ENCODE measurements at regions not wholly inside any gene's neighbourhood (a gene's known extent, or its start where the extent isn't known, plus 50 kb on each side); places are given as distances from the start of the nearest gene placed in this dataset.
"Not testable (repeated sequence)": the region's sequence is repeated elsewhere in the genome, so short reads cannot be mapped to it uniquely, and the experiment has no call there.

GRCh38 chr7:66458991-66459390 lies 169.7 kb upstream of the KCTD7 start:
- not testable (repeated sequence) for DNase-seq

DNA sequence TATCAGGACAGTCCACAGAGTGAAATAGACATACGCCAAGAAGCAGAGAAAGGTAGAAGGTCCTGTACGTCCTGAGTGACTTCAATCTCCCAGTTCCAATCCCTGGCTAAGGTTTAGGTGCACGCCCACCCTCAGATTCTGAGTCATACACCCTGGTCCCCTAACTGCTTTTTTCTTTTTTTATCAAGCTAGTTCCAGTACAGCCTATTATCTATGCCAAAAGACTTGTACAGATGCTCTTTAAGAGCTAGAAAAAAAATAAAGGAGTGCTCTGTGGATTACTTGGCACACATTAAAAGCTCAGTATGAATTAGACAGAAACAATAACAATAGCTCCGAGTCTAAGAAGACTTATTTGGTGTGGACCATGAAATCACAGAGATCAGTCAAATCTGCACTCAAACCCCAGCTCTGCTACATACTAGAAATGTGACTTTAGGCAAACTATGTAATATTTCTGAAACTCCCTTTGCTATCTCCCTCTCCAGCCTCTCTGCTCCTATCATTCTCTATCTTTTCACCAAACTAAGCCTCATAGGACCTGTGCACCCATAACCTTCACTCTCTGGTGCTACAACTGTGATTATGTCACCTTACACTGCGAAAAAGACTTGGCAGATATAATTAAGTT lies 168.8 kb upstream of the KCTD7 start:
- not testable (repeated sequence) for DNase-seq

DNA sequence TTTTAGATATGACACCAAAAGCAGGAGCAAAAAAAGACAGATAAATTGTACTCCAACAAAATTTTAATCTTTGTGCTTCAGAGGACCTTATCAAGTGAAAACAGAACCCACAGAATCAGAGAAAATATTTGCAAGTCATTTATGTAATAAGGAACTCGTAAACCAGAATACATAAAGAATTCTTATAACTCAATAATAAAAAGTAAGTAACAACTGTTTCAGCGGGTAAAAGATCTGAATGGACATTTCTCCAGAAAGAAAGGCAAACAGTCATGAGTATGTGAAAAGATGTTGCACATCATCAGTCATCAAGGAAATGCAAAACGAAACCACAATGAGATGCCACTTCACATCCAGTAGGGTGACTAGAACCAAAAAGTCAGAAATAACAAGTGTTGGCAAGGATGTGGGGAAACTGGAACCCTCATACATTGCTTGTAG lies 167.7 kb upstream of the KCTD7 start:
- DNase-seq = no peak

DNA sequence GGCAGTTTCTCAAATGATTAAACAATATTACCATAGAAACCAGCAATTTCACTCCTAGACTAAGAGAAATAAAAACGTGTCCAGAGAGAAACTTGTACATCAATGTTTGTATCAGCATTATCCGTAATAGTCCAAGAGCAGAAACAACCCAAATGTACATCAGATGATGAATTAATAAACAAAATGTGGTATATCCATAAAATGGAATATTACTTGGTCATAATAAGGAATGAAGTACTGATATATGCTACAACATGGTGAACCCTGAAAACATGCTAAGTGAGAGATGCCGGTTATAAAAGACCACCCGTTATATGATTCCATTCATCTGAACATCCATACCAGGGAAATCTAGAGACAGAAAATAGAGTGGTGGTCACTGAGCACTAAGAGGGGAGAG lies 167.3 kb upstream of the KCTD7 start:
- DNase-seq = not testable (repeated sequence)

DNA sequence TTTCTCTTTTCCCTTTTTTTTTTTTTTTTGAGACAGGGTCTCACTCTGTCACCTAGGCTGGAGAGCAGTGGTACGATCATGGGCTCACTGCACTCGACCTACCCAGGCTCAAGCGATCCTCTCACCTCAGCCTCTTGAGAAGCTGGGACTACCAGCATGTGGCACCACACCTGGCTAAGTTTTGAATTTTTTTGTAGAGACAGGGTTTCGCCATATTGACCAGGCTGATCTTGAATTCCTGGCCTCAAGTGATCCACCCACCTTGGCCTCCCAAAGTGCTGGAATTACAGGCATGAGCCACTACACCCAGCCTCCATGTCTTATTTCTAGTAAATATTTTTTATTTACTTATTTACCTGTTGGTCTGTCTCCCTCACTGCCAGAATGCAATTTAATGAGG lies 165.8 kb upstream of the KCTD7 start:
- not testable (repeated sequence) for DNase-seq

GRCh38 chr7:66464059-66464458 lies 164.6 kb upstream of the KCTD7 start:
- no peak for DNase-seq

- DNase-seq = no peak
These were observed 162.5 kb upstream of the KCTD7 start for GRCh38 chr7:66466081-66466600.

DNA sequence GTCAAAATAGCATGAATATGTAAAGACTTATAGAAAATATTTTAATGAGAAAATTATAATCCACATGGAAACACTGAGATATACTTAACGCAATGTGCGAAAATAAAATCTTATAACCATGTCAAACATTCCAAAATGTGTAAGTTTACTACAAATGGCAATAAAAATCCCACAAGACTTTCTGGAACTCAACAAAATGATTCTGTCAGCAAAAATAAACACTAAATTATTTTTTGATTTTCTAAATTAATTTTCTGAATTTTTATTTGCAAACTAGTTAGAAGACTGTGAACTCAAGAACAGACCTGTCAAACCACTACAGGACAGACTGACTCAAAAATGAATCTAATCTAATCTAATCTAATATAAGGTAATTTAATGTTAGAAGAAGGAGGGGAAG lies 160.8 kb upstream of the KCTD7 start:
- DNase-seq = no peak

DNA sequence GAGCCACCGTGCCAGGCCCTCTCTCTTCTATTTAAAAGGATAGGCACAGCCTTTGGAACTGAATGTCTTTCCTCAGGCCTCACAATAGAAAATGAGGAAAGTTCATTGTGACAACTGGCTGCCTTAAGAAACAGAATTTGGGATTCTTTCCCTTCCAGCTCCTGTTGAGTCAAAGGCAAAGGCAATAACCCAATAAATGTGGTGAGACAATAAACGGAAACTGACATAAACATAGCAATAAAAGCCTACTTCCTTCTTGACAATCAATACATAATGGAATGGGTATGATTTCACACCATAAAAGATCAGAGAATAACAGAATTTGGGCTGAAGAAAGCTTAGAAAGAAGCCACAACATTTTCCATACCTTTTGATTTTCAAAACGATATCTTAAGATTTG lies 155.6 kb upstream of the KCTD7 start:
- DNase-seq = not testable (repeated sequence)

DNA sequence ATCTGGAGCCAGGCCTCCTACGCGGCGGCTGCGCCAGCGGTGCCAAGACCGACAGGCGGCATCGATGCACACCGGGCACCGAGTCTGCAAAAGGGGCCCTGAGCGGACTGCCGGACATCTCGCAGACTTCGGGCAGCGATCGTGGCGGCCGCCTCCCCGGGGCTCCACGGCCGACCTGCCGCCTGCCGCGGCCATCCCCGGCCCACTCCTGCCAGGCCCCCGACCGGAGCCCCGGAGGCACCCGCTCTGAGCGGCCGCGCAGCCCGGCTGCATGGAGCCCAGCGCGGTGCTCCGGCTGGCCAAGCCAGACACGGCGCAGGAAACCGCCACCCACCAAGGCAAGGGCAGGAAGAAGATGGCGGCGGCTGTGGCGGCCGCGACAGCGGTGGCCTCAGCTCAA lies 154.2 kb upstream of the KCTD7 start:
- DNase-seq = no peak

DNA sequence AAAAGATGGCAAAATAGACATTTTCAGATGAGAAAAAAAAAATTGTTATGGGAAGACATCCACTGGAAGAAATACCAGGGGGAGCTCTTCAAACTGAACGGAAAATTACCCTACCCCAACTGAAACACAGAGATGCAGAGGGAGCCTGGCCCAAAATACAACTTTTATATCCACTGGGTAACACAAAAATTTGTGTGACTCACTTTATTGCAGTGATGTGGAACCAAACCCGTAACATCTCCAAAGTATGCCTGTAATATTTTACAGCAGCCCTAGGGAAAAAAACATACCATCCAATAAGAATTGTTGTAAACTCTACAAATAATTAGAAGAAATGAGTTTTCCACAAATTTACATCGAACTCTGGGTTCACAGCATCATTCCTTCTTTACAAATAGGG lies 152.6 kb upstream of the KCTD7 start:
- DNase-seq = not testable (repeated sequence)

GRCh38 chr7:66477822-66478397 lies 150.8 kb upstream of the KCTD7 start:
- not testable (repeated sequence) for DNase-seq

DNA sequence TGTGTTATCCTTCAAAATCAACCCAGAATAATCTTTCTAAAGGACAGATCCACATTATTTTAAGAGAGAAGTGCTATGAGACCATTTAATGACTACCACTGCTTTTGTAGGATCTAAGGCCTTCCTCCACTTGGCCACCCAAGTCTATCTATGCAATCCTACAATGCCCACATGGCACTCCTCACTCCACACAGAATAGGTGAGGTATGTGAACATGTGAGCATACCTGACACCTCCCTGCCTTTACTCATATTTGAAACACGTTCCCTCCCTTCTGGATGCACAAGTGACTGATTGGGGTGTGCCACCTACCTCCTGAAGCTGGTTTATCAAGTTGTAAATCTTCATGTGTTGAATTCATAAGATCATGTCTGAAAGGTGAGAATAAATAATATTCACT lies 147.5 kb upstream of the KCTD7 start:
- DNase-seq = not testable (repeated sequence)

DNA sequence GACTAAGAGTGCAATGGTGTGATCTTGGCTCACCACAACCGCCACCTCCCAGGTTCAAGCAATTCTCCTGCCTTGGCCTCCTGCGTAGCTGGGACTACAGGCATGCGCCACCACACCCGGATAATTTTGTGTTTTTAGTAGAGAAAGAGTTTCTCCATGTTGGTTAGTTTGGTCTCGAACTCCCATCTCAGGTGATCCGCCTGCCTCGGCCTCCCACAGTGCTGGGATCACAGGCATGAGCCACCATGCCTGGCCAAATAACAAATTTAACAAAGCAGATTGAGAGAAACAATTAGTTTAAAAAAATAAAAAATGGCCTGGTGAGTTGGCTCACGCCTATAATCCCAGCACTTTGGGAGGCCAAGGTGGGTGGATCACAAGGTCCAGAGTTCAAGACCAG lies 139.6 kb upstream of the KCTD7 start:
- not testable (repeated sequence) for DNase-seq

- not testable (repeated sequence) for DNase-seq
These were observed 138.9 kb upstream of the KCTD7 start for GRCh38 chr7:66489741-66490140.

DNA sequence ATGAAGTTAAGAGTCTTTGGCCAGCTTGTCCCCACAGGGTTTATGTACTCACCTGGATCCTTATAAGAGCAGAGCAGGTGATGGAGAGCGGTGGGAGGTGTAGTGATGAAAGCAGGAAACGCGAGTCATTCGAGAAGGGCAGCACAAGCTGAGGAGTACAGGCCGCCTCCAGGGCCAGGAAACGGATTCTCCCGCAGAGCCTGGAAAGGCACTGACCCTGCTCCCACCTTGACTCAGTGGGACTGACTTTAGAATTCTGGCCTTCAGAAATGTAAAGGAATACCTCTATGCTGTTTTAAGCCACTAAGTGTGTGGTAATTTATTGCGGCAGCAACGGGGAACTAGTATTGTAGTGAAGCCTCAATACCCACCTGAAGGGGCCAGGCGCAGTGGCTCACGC lies 137.7 kb upstream of the KCTD7 start:
- not testable (repeated sequence) for DNase-seq

DNA sequence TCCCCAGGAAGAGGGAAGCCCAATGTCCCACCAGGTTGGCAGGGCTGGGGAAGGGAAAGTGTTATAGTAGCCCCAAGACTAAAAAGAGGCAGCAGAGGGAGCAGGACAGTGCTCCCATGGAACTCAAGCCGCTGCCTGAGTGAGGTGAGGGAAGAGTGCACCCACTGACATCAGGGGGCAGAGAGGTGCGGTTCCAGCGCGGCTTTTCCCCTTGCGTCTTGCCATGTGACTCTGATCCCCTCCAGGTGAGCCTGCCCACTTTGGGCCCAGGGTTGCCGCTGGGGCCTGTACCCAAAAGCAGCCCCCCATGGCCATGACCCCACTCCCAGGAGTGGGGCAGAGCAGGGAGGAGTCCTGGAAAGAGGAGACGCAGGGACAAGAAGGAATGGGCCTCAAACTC lies 136.3 kb upstream of the KCTD7 start:
- not testable (repeated sequence) for DNase-seq

- DNase-seq = peak; percentile 98
These were observed 135.2 kb upstream of the KCTD7 start for GRCh38 chr7:66493235-66494205.

GRCh38 chr7:66497346-66497745 lies 131.3 kb upstream of the KCTD7 start:
- DNase-seq = no peak

- DNase-seq = no peak
These were observed 128.6 kb upstream of the KCTD7 start for GRCh38 chr7:66500087-66500486.

DNA sequence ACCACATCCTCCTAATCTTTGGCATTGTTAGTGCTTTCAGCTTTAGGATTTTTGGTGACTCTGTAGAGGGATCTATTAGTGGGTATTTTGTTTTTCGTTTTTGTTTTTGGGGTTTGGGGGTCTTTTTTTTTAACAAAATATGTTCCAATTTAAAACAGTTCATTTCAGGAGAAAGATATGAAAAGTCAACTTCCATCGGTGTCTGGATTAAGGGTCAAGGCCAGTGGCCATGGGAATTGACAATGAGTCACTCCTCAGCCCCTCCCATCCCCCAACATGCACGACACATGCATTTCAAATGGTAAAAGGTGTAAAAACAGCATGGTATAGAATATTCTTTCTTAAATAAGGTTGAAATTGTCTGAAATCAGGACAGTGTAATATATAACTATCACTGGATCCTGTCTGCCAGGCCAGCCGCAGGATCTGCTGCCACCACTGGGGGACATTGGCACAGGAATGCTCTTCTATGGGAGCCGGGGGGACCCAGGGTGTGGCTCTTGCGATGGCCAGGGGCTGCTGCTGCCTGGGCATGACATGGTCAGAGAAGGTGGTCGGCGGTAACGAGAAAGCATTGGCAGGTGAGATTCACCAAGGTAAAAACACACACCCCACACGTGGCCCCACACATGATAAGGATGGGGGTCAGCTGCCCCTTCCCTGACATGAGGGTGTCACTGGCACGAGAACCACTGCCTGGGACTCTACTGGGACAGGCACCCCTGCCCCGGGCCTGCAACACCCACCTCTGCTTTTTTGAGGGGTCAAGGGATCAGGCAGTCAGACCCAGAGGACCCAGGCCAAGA lies 126.2 kb upstream of the KCTD7 start:
- DNase-seq = no peak

DNA sequence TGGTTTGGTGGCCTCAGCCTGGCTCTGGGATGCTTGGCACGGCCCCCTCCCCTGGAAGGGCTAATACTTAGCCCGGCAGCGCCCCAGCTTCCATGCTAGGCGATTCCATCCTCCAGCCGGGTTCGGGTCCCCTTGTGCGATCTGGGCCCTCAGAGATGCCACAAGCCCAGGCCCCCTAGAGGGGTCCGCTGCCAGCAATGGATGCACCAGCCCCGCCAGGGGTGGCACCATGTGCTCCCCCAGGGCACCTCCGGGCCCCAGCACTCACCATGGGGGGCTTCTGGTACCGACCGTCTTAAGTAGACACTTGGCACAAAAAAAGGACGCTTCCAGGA lies 125.7 kb upstream of the KCTD7 start:
- no peak for DNase-seq

- no peak for DNase-seq
These were observed 125.1 kb upstream of the KCTD7 start for GRCh38 chr7:66503551-66504031.
